Trophoblast cell (in vitro differentiated cells and primary cell): ENCODE measurements at regions not wholly inside any gene's neighbourhood (a gene's known extent, or its start where the extent isn't known, plus 50 kb on each side); places are given as distances from the start of the nearest gene placed in this dataset.

ENCODE experiments used
- DNase-seq, 2 donors: peaks; one replicate each; pipeline ENCODE4 v3.0.0-alpha.2; 2016
- H2AFZ ChIP-seq: 2 replicates; pipeline ENCODE4 v1.6.1; 2013; ENCODE audit warnings: low read length, moderate library complexity, mild to moderate bottlenecking; ENCODE audit not compliant: insufficient read depth, poor library complexity
- H2AK5ac ChIP-seq: 2 replicates; pipeline ENCODE4 v1.6.1; 2013; ENCODE audit warnings: mild to moderate bottlenecking, low read length
- H2BK120ac ChIP-seq: 2 replicates; pipeline ENCODE4 v1.6.1; 2013; ENCODE audit warnings: low read length, mild to moderate bottlenecking, moderate library complexity; ENCODE audit not compliant: insufficient read depth, poor library complexity
- H2BK12ac ChIP-seq: 2 replicates; pipeline ENCODE4 v1.6.1; 2013; ENCODE audit warnings: mild to moderate bottlenecking, low read length, moderate library complexity
- H2BK5ac ChIP-seq: 2 replicates; pipeline ENCODE4 v1.6.1; 2013; ENCODE audit warnings: low read length, low read depth, moderate library complexity, mild to moderate bottlenecking; ENCODE audit not compliant: poor library complexity
- H3K14ac ChIP-seq: 2 replicates; pipeline ENCODE4 v1.6.1; 2013; ENCODE audit warnings: mild to moderate bottlenecking, low read length
- H3K18ac ChIP-seq: 2 replicates; pipeline ENCODE4 v1.6.1; 2013; ENCODE audit warnings: mild to moderate bottlenecking, low read length
- H3K23ac ChIP-seq: 2 replicates; pipeline ENCODE4 v1.6.1; 2013; ENCODE audit warnings: low read length
- H3K27ac ChIP-seq: 2 replicates; pipeline ENCODE4 v1.5.1; 2013; ENCODE audit warnings: low read depth, mild to moderate bottlenecking, inconsistent platforms, low read length, moderate library complexity
- H3K27me3 ChIP-seq: 2 replicates; pipeline ENCODE4 v1.6.1; 2013; ENCODE audit warnings: inconsistent platforms, mild to moderate bottlenecking, low read length, moderate library complexity; ENCODE audit not compliant: insufficient read depth
- H3K36me3 ChIP-seq, 2 experiments: 1 replicate in 1 of 2; 2 replicates in 1 of 2; pipeline ENCODE4 v1.6.1; 2013; ENCODE audit warnings: low read length in 2 of 2, mild to moderate bottlenecking in 2 of 2, moderate library complexity in 1 of 2; ENCODE audit not compliant: insufficient read depth in 2 of 2, control insufficient read depth in 1 of 2
- H3K4ac ChIP-seq: 2 replicates; pipeline ENCODE4 v1.6.1; 2013; ENCODE audit warnings: low read depth, mild to moderate bottlenecking, low read length, moderate library complexity
- H3K4me1 ChIP-seq, 2 experiments: 1 replicate in 1 of 2; 2 replicates in 1 of 2; pipeline ENCODE4 v1.6.1; 2013; ENCODE audit warnings: low read length in 2 of 2, mild to moderate bottlenecking in 2 of 2, moderate library complexity in 1 of 2; ENCODE audit not compliant: insufficient read depth in 2 of 2, control insufficient read depth in 1 of 2
- H3K4me2 ChIP-seq: 2 replicates; pipeline ENCODE4 v1.6.1; 2013; ENCODE audit warnings: inconsistent platforms, mild to moderate bottlenecking, low read length, moderate library complexity
- H3K4me3 ChIP-seq: 2 replicates; pipeline ENCODE4 v1.5.1; 2013; ENCODE audit warnings: mild to moderate bottlenecking, low read depth, low read length, inconsistent platforms
- H3K79me1 ChIP-seq: one replicate; pipeline ENCODE4 v1.6.1; 2013; ENCODE audit warnings: low read length
- H3K79me2 ChIP-seq: 2 replicates; pipeline ENCODE4 v1.6.1; 2013; ENCODE audit warnings: low read length, mild to moderate bottlenecking; ENCODE audit not compliant: control insufficient read depth, insufficient read depth, poor library complexity
- H3K9ac ChIP-seq: 2 replicates; pipeline ENCODE4 v1.6.1; 2013; ENCODE audit warnings: mild to moderate bottlenecking, low read length
- H3K9me3 ChIP-seq: 2 replicates; pipeline ENCODE4 v1.6.1; 2013; ENCODE audit warnings: low read depth, mild to moderate bottlenecking, control low read depth, inconsistent platforms, low read length; ENCODE audit not compliant: insufficient read depth
- H4K12ac ChIP-seq: 2 replicates; pipeline ENCODE4 v1.6.1; 2013; ENCODE audit warnings: low read depth, mild to moderate bottlenecking, low read length, moderate library complexity
- H4K8ac ChIP-seq: 2 replicates; pipeline ENCODE4 v1.6.1; 2013; ENCODE audit warnings: low read depth, mild to moderate bottlenecking, low read length, moderate library complexity
- H4K91ac ChIP-seq: one replicate; pipeline ENCODE4 v1.6.1; 2013; ENCODE audit warnings: low read depth, mild to moderate bottlenecking, low read length, moderate library complexity
- WGBS: extraction: QIAGEN DNeasy Blood & Tissue Kit; methylation state at CpG from one replicate; pipeline ENCODE4 v1.1.7; 2013; ENCODE audit warnings: missing lambda C conversion rate; ENCODE audit not compliant: insufficient read length, insufficient coverage; ENCODE audit errors: extremely low coverage; 5-methylcytosine and 5-hydroxymethylcytosine counted together

GRCh38 chr4:137707102-137707620 lies 174.9 kb upstream of the PCDH18 start:
- H3K36me3 ChIP-seq: no peaks in the 10 kb centered on the region

DNA sequence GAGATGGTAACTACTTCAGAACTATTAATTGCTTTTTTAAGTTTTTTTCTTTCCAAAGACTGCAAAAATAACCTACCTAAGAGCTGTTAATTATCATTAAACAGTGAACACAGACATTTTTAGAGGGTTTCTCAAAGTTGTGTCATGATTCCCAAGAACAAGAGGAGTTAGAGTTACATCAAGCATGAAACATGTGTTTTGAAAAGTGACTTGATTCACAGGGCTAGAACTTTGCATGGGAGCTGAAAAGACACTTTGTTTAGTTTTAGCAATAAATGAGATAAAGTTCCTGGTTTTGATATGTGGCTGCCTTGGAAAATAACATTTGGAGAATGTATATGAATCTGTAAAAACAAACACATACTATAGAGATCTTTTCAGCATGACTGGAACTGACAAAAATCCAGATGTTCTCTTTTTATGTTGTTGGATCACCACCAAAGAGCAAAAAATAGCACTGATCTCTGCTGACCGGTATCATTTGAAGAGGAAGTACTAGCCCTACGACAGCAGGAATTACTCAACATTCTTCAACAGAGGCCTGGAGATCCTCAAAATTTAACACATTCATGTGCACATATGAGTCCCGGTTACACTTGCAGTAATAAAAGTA lies 173.0 kb upstream of the PCDH18 start:
- Histone ChIP-seq H2BK120ac (no peak overlapping the region), H3K23ac (no peak overlapping the region), H3K4ac (no peak overlapping the region), H3K36me3 (no peaks in the 10 kb centered on the region), H3K9ac (no peak overlapping the region), H3K9me3 (no peaks in the 10 kb centered on the region), H3K4me3 (no peak overlapping the region), H4K8ac (no peak overlapping the region), H3K27me3 (no peaks in the 10 kb centered on the region), H3K14ac (no peak overlapping the region), H2AFZ (no peak overlapping the region), H3K4me1 (no peaks in the 10 kb centered on the region), H4K91ac (no peak overlapping the region), H3K79me2 (no peaks in the 10 kb centered on the region), H2BK5ac (no peak overlapping the region), H2BK12ac (no peak overlapping the region), H3K79me1 (no peaks in the 10 kb centered on the region), H3K27ac (peak overlapping the region; percentile 78), H4K12ac (no peak overlapping the region), H3K18ac (no peak overlapping the region), H3K4me2 (no peak overlapping the region), H2AK5ac (no peak overlapping the region)
- WGBS: no CpG with 5 or more reads among the region's 3 CpGs
- DNase-seq: peak in 1 of 2 donors; percentile 17

More at GRCh38 chr4:137707102-137707620, 174.9 kb upstream of the PCDH18 start:
- Histone ChIP-seq H3K4me2 (no peak overlapping the region), H3K23ac (no peak overlapping the region), H3K4me1 (no peaks in the 10 kb centered on the region), H3K79me1 (no peaks in the 10 kb centered on the region), H3K4ac (no peak overlapping the region), H4K12ac (no peak overlapping the region), H3K27me3 (no peaks in the 10 kb centered on the region), H2BK12ac (no peak overlapping the region), H2BK5ac (no peak overlapping the region), H2AK5ac (no peak overlapping the region), H3K4me3 (no peak overlapping the region), H2BK120ac (no peak overlapping the region), H3K79me2 (no peaks in the 10 kb centered on the region), H4K8ac (no peak overlapping the region), H3K27ac (no peak overlapping the region), H3K9me3 (peaks cover 3% of the 10 kb centered on the region), H3K18ac (no peak overlapping the region), H2AFZ (no peak overlapping the region), H3K9ac (no peak overlapping the region), H3K14ac (no peak overlapping the region), H4K91ac (no peak overlapping the region)
- no peak for DNase-seq

DNA sequence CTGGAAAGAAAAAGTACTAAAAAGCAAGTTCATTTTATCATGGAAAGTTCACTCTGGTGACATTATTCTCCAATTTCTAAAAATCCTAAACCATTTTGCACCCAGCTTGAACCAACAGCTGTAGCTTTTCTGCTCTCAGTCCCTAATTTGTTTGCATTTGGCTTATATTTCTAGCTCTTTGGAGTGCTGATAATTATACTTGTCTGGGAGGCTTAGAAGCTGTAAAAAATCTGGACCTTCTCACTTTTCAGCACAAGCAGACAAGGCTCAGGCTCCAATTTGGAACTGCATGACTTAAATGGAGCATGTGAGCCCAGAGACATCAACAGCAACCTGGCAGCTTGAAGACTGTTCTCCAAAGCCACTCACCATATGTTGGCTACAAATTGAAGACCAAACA lies 170.9 kb upstream of the PCDH18 start:
- Histone ChIP-seq H4K91ac (no peak overlapping the region), H3K9ac (no peak overlapping the region), H4K8ac (no peak overlapping the region), H2AK5ac (no peak overlapping the region), H3K27me3 (no peaks in the 10 kb centered on the region), H3K4me3 (no peak overlapping the region), H3K4me2 (no peak overlapping the region), H3K79me2 (no peaks in the 10 kb centered on the region), H3K14ac (no peak overlapping the region), H3K79me1 (no peaks in the 10 kb centered on the region), H3K9me3 (no peaks in the 10 kb centered on the region), H4K12ac (no peak overlapping the region), H2BK12ac (no peak overlapping the region), H2AFZ (no peak overlapping the region), H2BK5ac (no peak overlapping the region), H2BK120ac (no peak overlapping the region), H3K4me1 (no peaks in the 10 kb centered on the region), H3K36me3 (no peaks in the 10 kb centered on the region), H3K27ac (no peak overlapping the region), H3K18ac (no peak overlapping the region), H3K4ac (no peak overlapping the region), H3K23ac (no peak overlapping the region)
- no peak for DNase-seq

GRCh38 chr4:137702512-137702911 lies 170.2 kb upstream of the PCDH18 start:
- H3K79me2 ChIP-seq: no peaks in the 10 kb centered on the region
- no peak for DNase-seq
- no peak overlapping the region for H3K4me2 ChIP-seq

More at GRCh38 chr4:137702512-137702911, 170.2 kb upstream of the PCDH18 start:
- Histone ChIP-seq H3K9me3 (no peaks in the 10 kb centered on the region), H3K36me3 (no peaks in the 10 kb centered on the region), H3K4me3 (no peak overlapping the region), H3K14ac (no peak overlapping the region), H4K91ac (no peak overlapping the region), H2BK5ac (no peak overlapping the region), H4K8ac (no peak overlapping the region), H3K27ac (no peak overlapping the region), H3K18ac (no peak overlapping the region), H4K12ac (no peak overlapping the region), H2BK120ac (no peak overlapping the region), H3K4me1 (no peaks in the 10 kb centered on the region), H3K27me3 (no peaks in the 10 kb centered on the region), H2AK5ac (no peak overlapping the region), H3K79me1 (no peaks in the 10 kb centered on the region), H3K9ac (no peak overlapping the region), H3K4ac (no peak overlapping the region), H2AFZ (no peak overlapping the region), H2BK12ac (no peak overlapping the region), H3K23ac (no peak overlapping the region)
- no CpG with 5 or more reads among the region's 2 CpGs for WGBS
